Spinal cord (tissue), 9 donors: ENCODE measurements at regions not wholly inside any gene's neighbourhood (a gene's known extent, or its start where the extent isn't known, plus 50 kb on each side); places are given as distances from the start of the nearest gene placed in this dataset.

Source experiments
- DNase-seq, 6 donors: peaks; one replicate each; pipeline versions ENCODE4 v3.0.0 to v3.0.0-alpha.2; 2013 to 2015; ENCODE audit warnings: low spot score in 6 of 6, low read depth in 4 of 6
- H3K27ac ChIP-seq: one replicate; pipeline ENCODE4 v1.5.1; 2013; ENCODE audit warnings: low read depth, low read length, control low read depth
- H3K27me3 ChIP-seq: one replicate; pipeline ENCODE4 v1.6.1; 2013; ENCODE audit warnings: low read length; ENCODE audit not compliant: control insufficient read depth, insufficient read depth
- H3K36me3 ChIP-seq: one replicate; pipeline ENCODE4 v1.6.1; 2013; ENCODE audit warnings: low read length; ENCODE audit not compliant: control insufficient read depth, insufficient read depth
- H3K4me1 ChIP-seq: one replicate; pipeline ENCODE4 v1.6.1; 2013; ENCODE audit warnings: low read length; ENCODE audit not compliant: control insufficient read depth, insufficient read depth
- H3K4me3 ChIP-seq: one replicate; pipeline ENCODE4 v1.5.1; 2013; ENCODE audit warnings: low read depth, low read length, control low read depth
- H3K9me3 ChIP-seq: one replicate; pipeline ENCODE4 v1.6.1; 2013; ENCODE audit warnings: low read length; ENCODE audit not compliant: control insufficient read depth, insufficient read depth
- WGBS: methylation state at CpG from one replicate; pipeline ENCODE4 v1.1.5; 2013; ENCODE audit warnings: missing lambda C conversion rate; ENCODE audit not compliant: insufficient coverage; 5-methylcytosine and 5-hydroxymethylcytosine counted together
- donor health status: healthy.

DNA sequence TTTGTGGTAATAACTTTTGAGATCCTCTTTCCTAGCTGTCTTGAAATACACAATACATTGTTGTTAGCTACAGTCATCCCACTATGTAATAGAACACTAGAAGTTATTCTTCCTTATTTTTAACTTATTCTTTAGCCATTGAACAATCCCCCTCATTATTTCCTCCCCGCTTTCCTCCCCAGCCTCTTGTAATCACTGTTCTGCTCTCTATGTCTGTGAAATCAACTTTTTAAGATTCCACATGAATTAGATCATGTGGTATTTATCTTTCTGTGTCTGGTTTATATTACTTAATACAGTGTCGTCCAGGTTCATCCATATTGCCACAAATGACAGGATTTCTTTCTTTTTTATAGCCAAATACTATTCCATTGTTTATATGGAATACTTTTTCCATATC lies 72.9 kb downstream of the SLC10A2 start:
- H3K4me1 ChIP-seq = no peaks in the 10 kb centered on the region
- DNase-seq = no peak
- H3K9me3 ChIP-seq = no peaks in the 10 kb centered on the region
- no CpG with 5 or more reads among the region's 2 CpGs for WGBS
- H3K4me3 ChIP-seq = no peak overlapping the region
- no peaks in the 10 kb centered on the region for H3K36me3 ChIP-seq
- H3K27me3 ChIP-seq = no peaks in the 10 kb centered on the region
- H3K27ac ChIP-seq = no peak overlapping the region

DNA sequence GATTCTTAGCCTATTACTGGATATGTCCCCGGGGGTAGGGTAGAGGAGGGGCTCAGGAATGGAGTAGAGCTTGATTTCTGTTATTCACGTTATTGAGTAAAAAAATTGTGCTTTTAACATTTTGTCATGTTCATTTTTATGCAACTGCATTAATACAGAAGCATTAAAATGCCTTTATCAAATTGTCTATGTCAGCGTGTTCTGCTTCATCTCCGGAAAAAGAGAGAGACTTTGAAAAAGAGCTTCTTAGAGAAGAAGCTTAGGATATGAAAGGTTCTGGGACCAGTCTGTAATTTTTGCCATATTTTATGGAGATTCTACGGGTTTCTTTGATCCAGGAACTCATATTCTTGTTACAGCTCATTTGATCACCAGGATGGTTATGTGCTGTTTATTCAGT lies 82.0 kb downstream of the SLC10A2 start:
- no peaks in the 10 kb centered on the region for H3K36me3 ChIP-seq
- no CpG with 5 or more reads among the region's 5 CpGs for WGBS

DNA sequence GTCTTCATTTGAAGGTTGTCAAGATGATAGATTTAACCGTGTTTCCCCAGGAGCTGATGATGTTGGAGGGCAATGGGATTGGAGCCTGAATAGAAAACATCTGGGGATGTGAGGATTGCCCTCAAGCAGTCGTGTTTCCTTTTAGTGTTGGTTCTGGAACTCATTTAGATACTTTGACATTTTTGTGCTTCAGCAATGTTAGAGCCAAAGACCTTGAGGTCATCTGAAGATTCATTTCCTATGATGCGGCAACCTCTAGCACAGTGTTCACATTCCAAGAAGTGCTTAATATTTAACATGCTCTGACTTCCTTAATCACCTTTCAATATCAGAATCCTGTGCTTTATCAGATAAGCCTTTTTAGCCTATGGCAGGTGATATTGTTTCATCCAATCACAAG lies 82.7 kb downstream of the SLC10A2 start:
- no peak for DNase-seq
- no peaks in the 10 kb centered on the region for H3K4me1 ChIP-seq
- H3K36me3 ChIP-seq = no peaks in the 10 kb centered on the region
- no peaks in the 10 kb centered on the region for H3K27me3 ChIP-seq
- WGBS = 76% methylated on average over 2 of the region's 3 CpGs
- H3K4me3 ChIP-seq = no peak overlapping the region
- peaks cover 6% of the 10 kb centered on the region for H3K9me3 ChIP-seq
- no peak overlapping the region for H3K27ac ChIP-seq

More for the DNA sequence above, 82.0 kb downstream of the SLC10A2 start:
- H3K9me3 ChIP-seq = peaks cover 6% of the 10 kb centered on the region
- no peak for DNase-seq
- H3K4me1 ChIP-seq = no peaks in the 10 kb centered on the region
- H3K27me3 ChIP-seq = no peaks in the 10 kb centered on the region
- H3K27ac ChIP-seq = no peak overlapping the region
- H3K4me3 ChIP-seq = no peak overlapping the region

DNA sequence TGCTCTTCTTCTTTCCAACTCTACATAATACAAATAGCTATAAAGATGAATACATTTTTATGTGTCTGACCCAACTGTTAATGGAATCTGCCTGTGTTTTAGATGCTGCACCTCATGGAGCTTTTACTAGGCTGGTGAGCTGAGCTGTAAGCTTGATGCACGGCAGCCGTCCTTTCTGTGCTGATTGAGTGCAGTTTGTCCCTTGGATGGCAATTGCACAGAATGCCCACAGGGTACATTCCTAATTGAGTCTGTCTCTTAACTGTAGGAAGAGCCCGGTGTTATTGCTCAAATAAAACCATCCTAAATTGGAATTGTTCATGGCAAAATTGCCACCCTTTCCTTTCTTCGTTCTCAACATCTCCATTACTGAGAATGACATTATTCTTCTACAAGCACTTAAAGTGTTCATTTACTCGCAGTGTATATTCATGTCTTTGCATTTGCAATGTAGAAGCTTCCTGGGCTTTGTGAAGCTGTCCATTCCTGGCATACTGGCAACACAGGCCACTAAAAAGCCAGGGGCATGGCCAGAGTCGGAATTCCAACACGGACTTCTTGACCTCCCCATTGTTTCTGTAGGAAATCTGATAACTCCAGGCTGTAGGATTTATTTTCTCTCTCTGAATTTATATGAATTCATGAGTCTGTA lies 85.8 kb downstream of the SLC10A2 start:
- Histone ChIP-seq H3K4me3 (no peak overlapping the region), H3K27me3 (no peaks in the 10 kb centered on the region), H3K4me1 (no peaks in the 10 kb centered on the region), H3K27ac (no peak overlapping the region), H3K9me3 (no peaks in the 10 kb centered on the region), H3K36me3 (no peaks in the 10 kb centered on the region)
- 71% methylated on average over 3 of the region's 7 CpGs for WGBS
- DNase-seq = peak in 2 of 6 donors; percentile 20 to 87

DNA sequence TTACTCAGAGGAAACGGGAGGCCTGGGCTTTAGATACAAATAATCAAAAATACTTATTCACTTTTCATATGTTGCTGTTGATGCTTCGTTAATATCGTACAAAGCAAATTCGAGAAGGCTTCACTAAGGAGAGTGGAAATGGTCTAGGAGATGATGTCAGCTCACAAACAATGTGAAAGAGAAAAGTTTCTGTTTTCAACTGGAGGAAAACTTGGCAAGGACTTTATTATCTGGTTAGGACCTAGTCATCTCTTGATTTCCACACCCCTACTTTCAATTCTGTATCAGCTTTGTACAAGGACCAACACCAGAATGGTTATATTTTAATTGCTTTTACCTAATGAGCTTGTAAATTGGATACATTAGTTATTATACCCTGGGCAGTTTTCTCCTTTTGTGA lies 88.0 kb downstream of the SLC10A2 start:
- Histone ChIP-seq H3K9me3 (no peaks in the 10 kb centered on the region), H3K27me3 (no peaks in the 10 kb centered on the region), H3K4me3 (no peak overlapping the region), H3K36me3 (no peaks in the 10 kb centered on the region), H3K27ac (no peak overlapping the region), H3K4me1 (peaks cover 3% of the 10 kb centered on the region)
- no CpG with 5 or more reads among the region's 4 CpGs for WGBS
- DNase-seq = no peak

DNA sequence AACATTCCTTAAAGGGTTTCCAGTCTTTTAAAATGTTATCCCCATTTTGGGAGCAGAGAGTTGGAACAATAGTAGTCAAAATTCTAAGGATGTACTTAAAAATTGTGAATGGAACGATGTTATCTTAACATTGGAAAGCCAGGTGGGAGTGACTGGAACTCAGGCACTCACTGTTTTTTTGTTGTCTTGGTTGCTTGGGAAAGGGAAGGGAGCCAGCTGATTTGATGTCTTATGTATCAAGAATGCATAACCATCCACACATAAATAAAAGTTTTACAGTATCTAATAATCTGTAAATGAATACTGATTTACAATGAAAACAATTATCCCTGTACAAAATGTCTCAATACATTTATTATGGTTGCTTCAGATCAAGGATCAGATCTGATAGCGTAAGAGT lies 88.7 kb downstream of the SLC10A2 start:
- 100% methylated on average over 1 of the region's 2 CpGs for WGBS
- DNase-seq = no peak
- Histone ChIP-seq H3K27me3 (no peaks in the 10 kb centered on the region), H3K9me3 (no peaks in the 10 kb centered on the region), H3K36me3 (no peaks in the 10 kb centered on the region), H3K27ac (no peak overlapping the region), H3K4me1 (peaks cover 3% of the 10 kb centered on the region), H3K4me3 (no peak overlapping the region)

DNA sequence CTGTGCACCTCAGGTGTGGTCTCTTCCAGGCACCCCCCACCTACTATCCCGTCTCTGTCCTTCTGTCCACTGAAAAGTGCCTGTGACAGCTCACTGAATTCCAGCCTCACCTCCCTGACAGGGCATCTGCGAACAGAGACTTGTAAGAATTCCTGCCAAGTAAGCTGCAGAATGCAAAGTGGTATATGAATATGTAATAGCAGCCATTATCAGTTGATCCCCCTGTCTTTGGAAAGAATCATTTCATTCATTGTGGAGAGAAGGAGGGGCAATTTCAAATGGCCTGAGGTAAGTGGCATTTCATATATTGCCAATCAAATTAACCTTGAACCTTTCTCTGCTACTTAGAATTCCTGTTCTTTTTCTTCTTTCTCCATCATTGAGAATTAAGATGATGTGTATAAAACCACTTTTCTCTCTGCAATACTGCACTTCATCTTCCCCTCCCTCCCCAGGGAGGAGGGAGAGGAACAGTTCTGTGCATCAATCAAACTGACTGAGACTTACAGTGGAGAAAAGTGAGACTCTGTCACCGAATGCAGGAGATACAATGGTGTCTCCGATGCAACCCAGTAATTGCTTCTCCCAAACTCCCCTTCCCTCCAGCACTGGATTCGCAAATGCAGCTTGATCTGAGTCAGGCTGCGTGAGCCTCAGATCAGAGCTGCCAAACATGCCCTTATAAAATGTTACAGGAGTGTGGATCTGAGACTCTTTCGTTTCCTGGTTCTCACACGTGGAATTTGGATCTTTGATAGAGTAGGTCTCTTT lies 91.7 kb downstream of the SLC10A2 start:
- WGBS = 22% methylated on average over 6 of the region's 8 CpGs
- no peak overlapping the region for H3K4me3 ChIP-seq
- no peak overlapping the region for H3K27ac ChIP-seq
- H3K4me1 ChIP-seq = peaks cover 3% of the 10 kb centered on the region
- H3K9me3 ChIP-seq = no peaks in the 10 kb centered on the region
- DNase-seq = peak in 2 of 6 donors; percentile 52 to 63
- no peaks in the 10 kb centered on the region for H3K27me3 ChIP-seq
- H3K36me3 ChIP-seq = no peaks in the 10 kb centered on the region

DNA sequence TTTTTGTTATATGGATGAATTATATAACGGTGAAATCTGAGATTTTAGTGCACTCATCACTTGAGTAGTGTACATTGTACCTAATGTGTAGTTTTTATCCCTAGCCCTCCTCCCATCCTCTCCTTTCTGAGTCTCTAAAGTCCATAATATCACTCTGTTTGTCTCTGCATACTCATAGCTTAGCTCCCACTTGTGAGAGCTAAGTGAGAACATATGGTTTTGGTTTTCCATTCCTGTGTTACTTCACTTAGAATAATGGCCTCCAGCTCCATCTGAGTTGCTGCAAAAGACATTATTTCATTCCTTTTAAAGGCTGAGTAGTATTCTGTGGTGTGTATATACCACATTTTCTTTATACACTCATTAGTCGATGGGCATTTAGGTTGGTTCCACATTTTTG lies 94.0 kb downstream of the SLC10A2 start:
- Histone ChIP-seq H3K4me1 (peaks cover 3% of the 10 kb centered on the region), H3K36me3 (no peaks in the 10 kb centered on the region), H3K27me3 (no peaks in the 10 kb centered on the region), H3K9me3 (no peaks in the 10 kb centered on the region), H3K27ac (no peak overlapping the region), H3K4me3 (no peak overlapping the region)
- DNase-seq = no peak
- no CpG with 5 or more reads among the region's 2 CpGs for WGBS

DNA sequence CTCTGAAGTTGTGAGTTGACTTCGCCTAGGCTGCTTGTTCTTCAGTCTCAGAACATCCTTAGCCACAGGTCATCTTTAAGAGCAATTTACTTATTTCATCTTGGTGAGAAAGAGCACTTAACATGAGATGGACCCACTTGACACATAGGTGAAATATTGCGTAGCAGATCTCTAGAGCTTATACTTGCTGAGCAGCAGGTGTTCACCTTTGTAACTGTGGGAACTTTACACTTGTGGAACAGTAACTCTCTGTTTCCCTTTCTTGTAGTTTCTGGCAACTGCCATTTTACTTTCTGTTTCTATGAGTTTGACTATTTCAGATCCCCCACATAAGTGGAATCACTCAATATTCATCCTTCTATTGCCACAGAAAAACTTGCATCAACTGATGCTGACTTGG lies 95.7 kb downstream of the SLC10A2 start:
- DNase-seq = no peak
- Histone ChIP-seq H3K4me1 (peaks cover 3% of the 10 kb centered on the region), H3K36me3 (no peaks in the 10 kb centered on the region), H3K4me3 (no peak overlapping the region), H3K9me3 (no peaks in the 10 kb centered on the region), H3K27me3 (no peaks in the 10 kb centered on the region), H3K27ac (no peak overlapping the region)
- WGBS = 100% methylated on average over 1 of the region's 2 CpGs
